ENCODE measurements at regions not wholly inside any gene's neighbourhood (a gene's known extent, or its start where the extent isn't known, plus 50 kb on each side); places are given as distances from the start of the nearest gene placed in this dataset.

DNA sequence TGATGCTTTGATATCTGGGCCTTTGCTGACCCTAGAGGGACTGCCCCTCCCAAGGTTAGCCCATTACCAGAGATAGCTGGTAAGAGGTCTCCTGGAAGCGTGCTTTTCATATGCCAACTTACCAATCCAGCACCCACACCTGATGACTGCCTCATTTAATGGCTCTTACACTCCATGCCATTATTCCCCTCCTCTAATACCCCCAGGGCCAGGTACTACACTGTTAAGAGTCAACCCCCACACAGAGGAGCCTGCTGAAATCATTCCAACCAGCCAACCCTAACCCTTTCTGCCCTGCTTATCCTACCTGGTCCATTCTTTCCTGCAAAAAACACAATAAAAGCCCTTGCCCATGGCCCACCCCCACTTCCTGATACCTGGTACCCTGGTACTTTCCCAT, 736.8 kb upstream of the SLC35B3 start:
- H4K20me1 ChIP-seq (ENCODE audit: control insufficient read depth, insufficient read depth, insufficient read length) = no peaks in the 10 kb centered on the region
- Mint-ChIP-seq H3K27ac (no peak overlapping the region), H3K9me3 (peaks cover 11 to 12% of the 10 kb centered on the region in 2 experiments; a peak in 4 of 5 replicates), H3K27me3 (ENCODE audit: low read depth) (peaks cover 2% of the 10 kb centered on the region; the same call in 1 of the 2 replicates), H3K36me3 (ENCODE audit: insufficient read depth in 1 of 3, low read depth in 3 of 3) (peaks cover 0 to 8% (median 1%) of the 10 kb centered on the region in 3 experiments; a peak in 3 of 7 replicates), H3K4me1 (peaks cover 3 to 5% of the 10 kb centered on the region in 2 experiments; a peak in 3 of 4 replicates), H3K4me3 (no peak overlapping the region)
- no peaks in the 10 kb centered on the region for H3K79me1 ChIP-seq (ENCODE audit: insufficient read depth, low read depth, low read length, poor library complexity, severe bottlenecking)
- H3K9me3 ChIP-seq (ENCODE audit: control insufficient read depth, low read depth, low read length) = no peaks in the 10 kb centered on the region
- no peak overlapping the region for H2BK20ac ChIP-seq (ENCODE audit: low read depth, low read length, poor library complexity, severe bottlenecking)
- H3K27me3 ChIP-seq (ENCODE audit: insufficient read depth, low read length) = no peaks in the 10 kb centered on the region
- no peak overlapping the region for H3T11ph ChIP-seq (ENCODE audit: low read length)
- H3K79me2 ChIP-seq (ENCODE audit: insufficient read depth, low read length) = no peaks in the 10 kb centered on the region
- no peak overlapping the region for H4K91ac ChIP-seq (ENCODE audit: insufficient read length, low read depth, low read length)
- no peak overlapping the region for H4K5ac ChIP-seq (ENCODE audit: insufficient read length, low read depth, low read length)
- H3K27ac ChIP-seq (ENCODE audit: insufficient read length, low read depth, low read length) = no peak overlapping the region
- H3K23me2 ChIP-seq (ENCODE audit: insufficient read length, low read depth, low read length, poor library complexity, severe bottlenecking) = no peaks in the 10 kb centered on the region
- no peak overlapping the region for H2BK120ac ChIP-seq (ENCODE audit: low read depth, low read length, poor library complexity, severe bottlenecking)
- H3K14ac ChIP-seq (ENCODE audit: insufficient read depth, low read length) = no peak overlapping the region
- DNase-seq = no peak
- WGBS (ENCODE audit: extremely low coverage, insufficient read length, low lambda C conversion rate) = no CpG with 5 or more reads among the region's 1 CpG
- no peak overlapping the region for H3K18ac ChIP-seq (ENCODE audit: insufficient read length, low read depth, low read length)
- no peaks in the 10 kb centered on the region for H3K4me1 ChIP-seq (ENCODE audit: insufficient read depth, low read length)
- TF ChIP-seq, protein P1, sequence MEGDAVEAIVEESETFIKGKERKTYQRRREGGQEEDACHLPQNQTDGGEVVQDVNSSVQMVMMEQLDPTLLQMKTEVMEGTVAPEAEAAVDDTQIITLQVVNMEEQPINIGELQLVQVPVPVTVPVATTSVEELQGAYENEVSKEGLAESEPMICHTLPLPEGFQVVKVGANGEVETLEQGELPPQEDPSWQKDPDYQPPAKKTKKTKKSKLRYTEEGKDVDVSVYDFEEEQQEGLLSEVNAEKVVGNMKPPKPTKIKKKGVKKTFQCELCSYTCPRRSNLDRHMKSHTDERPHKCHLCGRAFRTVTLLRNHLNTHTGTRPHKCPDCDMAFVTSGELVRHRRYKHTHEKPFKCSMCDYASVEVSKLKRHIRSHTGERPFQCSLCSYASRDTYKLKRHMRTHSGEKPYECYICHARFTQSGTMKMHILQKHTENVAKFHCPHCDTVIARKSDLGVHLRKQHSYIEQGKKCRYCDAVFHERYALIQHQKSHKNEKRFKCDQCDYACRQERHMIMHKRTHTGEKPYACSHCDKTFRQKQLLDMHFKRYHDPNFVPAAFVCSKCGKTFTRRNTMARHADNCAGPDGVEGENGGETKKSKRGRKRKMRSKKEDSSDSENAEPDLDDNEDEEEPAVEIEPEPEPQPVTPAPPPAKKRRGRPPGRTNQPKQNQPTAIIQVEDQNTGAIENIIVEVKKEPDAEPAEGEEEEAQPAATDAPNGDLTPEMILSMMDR (conservative IDR thresholded peaks at IDR 0.05) = no peak
- no peak overlapping the region for H3K23ac ChIP-seq (ENCODE audit: insufficient read length, low read depth, low read length)
- H3K4me2 ChIP-seq (ENCODE audit: insufficient read depth, insufficient read length, low read length) = no peak overlapping the region
- no peak overlapping the region for H4K8ac ChIP-seq (replicated peaks; ENCODE audit: insufficient read length, low read depth, low read length)
- no peak overlapping the region for H2AK5ac ChIP-seq (ENCODE audit: insufficient read length, low read length)
- H2BK15ac ChIP-seq (ENCODE audit: low read depth, low read length) = no peak overlapping the region
- H2BK5ac ChIP-seq (ENCODE audit: insufficient read length, low read length) = no peak overlapping the region
- no peak overlapping the region for H3K56ac ChIP-seq (ENCODE audit: insufficient read length, low read depth, low read length)
- no peak overlapping the region for H3K9ac ChIP-seq (ENCODE audit: extremely low read depth, insufficient read length, low read length)
- no peak overlapping the region for H2AFZ ChIP-seq (ENCODE audit: low read length)
- H3K4ac ChIP-seq (ENCODE audit: low read depth, low read length) = no peak overlapping the region
- no peak overlapping the region for H2BK12ac ChIP-seq (ENCODE audit: insufficient read length, low read depth, low read length)

Data from H9 (cell line).